Anterior cingulate cortex (tissue), 58 donors: ENCODE measurements at regions not wholly inside any gene's neighbourhood (a gene's known extent, or its start where the extent isn't known, plus 50 kb on each side); places are given as distances from the start of the nearest gene placed in this dataset.

ENCODE experiments used
- DNase-seq, 58 donors: peaks; one replicate each; lab custom pipeline; 2025; lab: John Stamatoyannopoulos, UW

DNA sequence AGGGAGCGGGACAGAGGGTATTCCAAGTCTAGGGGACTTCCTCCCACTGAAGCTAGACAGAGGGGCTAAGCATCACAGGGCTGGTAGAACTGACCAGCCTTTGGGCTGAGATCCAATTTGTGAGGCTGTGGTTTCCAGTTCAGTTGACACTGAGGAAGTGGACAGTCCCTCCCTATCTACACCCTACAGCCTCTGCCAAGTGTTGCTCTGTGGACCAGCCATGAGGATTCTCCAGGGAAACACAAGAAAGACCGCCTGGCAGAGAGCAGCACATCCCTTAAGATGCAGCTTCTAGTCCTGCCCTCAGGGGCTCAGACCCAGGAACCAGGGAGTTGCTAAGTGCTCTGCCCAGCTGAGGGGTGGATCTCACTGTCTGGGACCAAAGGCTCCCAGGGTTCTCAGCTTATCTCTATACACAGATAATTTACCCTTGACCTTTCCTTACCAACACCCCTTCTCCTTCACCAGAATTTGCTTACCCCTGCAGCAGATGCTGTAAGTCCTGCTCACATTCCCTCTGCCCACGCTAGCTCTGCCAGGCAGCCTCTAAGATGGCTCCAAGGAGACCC is 252.0 kb downstream of the SKIDA1 start:
- DNase-seq, result no peak

DNA sequence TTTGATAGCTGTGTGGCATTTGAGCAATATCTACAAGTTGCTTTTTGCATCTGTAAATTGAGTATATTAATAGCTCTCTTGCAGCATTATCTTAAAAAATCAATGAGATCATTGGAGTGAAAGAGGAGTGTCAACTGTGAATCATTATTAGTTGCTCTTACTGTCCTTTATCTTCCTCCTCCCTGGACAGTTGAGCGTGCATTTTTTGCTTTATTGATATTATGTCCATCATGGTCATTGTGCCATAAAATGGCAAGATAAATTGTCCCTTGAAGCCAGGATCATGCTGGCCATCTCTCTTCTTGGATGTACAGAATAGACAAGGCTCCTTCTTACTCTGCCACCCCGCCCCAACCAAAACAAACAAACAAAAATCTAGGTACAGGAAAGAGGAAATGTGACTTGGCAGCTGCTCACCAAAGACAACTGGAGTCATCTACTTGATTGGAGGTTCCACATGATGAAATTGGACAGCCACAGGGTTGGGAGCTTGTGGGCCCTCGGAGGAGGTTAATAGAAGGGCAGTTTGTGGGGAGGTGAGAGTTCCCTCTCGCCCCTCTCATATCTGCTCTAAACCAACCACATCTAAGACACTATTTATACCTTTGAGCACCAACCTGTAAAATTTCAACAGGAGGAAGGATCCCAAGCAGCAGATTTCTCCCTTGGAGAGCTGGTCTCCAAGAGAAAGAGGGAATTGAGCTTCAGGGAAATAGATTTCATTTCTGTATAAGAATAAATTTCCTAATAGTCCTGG is 252.7 kb downstream of the SKIDA1 start:
- DNase-seq, result no peak

DNA sequence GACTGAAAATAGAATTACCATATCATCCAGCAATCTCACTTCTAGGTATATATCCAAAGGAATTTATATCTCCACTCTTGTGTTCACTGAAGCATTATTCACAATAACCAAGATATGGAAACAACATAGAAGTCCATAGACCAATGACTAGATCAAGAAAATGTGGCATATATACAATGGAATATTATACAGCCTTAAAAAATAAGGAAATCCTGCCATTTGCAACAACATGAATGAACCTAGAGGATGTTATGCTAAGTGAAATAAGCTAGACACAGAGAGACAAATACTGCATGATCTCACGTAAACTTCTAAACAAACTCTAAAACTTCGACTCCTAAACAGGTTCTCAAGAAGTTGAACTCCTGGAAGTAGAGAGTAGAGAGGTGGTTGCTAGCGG is 254.5 kb downstream of the SKIDA1 start:
- DNase-seq, result no peak

DNA sequence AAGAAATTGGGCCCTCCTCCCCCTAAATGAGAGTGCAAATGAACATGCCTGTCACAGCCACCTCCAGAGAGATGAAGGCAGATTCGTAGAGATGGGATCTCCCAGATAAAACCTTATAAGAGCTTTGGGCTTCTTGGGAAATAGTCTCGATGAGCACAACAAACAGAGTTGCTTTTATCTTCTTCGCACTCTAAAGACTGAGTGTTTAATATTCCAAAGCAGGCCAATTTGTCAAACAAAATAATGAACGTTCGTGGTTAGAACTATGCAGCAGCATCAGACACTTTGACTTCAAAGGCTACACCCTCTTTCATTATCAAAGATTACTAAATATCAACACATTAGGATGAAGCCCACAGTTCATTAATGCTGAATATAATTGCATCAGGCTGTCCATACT is 256.2 kb downstream of the SKIDA1 start:
- DNase-seq, result no peak

DNA sequence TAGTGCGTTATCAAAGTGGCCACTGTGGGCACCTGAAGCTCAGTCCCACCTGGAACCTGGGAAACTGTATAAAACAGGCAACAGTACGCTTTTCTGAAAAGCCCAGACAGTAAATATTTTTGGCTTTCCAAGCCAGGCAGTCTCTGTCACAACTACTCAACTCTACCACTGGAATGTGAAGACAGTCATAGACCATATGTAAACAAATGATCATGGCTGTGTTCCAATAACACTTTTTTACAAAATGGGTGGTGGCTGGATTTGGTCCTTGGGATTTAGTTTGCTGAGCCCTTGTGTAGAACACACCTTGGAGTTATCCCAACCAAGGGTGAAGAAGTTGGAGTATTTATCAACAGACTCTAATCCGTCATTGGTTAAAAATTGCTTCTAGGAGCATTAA is 259.9 kb downstream of the SKIDA1 start:
- DNase-seq, result no peak

DNA sequence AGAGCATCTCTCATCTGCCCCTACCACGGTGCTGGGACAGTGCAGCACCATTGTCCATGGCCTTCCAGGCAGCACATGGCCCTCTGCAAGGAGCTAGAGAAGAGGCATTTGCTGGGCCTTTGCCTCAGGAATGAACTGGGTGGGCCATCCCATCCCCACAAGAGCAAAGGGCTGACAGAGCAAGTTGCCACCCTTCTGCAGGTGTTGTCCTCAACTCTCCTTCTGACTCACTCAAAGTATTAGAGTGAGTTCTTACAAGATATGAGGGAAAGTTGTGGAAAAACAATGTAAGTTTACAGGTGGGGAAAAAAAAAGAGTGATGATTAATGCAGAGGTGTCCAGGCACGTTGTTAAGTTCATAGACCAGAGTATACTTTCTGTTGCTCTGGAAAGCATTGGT is 261.2 kb downstream of the SKIDA1 start:
- DNase-seq, result no peak

DNA sequence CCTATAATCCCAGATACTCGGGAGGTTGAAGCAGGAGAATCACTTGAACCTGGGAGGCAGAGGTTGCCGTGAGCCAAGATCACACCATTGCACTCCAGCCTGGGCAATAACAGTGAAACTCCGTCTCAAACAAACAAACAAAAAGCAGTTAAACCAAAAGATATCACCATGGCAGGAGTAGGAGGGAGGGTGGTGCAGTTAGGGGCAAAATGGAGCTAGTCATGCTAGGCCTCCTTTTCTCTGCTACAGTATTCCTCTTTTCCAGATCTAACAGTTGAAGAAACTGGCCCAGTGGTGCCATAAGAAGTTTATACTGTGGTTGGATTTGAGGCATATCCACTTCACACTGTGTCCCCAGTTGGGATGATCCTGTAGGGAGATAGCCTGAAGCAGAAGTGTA is 261.6 kb downstream of the SKIDA1 start:
- DNase-seq, result no peak

DNA sequence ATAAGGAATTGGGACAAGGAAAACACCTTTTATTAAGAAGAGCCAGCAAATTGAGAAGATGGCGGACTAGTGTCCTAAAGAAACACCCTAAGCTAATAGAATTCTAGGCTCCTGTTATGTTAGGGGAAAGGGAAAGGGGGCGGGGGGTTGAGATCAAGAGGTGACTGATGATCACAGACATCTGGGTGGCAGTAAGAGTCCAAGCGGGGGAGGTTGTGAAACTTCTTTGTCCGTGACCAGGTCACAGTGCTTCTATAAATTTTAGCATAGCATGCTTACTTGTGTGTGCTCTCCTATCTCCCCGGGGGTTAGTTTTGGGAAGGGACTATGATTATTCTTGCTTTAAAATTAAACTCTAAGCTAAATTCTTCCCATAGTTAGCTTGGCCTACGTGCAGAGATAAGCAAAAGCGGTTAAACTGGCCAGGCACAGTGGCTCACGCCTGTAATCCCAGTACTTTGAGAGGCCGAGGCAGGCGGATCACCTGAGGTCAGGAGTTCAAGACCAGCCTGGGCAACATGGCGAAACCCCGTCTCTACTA is 262.1 kb downstream of the SKIDA1 start:
- no peak for DNase-seq

DNA sequence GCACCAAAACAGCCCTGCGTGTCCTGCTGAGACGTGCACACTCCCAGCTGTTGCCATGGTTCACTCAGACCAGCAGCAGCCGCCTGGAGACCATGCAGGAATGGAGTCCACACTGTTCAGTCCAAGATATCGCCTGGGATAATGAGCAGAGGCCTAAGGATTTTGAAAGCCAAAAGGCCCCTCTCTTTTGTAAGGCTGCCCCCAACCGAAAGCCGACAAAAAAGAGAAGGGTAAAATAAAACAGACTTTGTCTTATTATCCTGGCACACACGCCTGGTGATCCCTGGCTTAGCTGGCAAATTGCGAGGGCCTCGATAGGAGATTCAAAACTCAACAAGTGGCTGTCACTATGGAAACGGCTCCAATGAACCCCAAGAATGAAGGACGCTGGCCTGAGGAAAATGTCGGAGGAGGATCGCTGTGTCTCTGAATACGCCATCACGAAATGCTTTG is 263.6 kb downstream of the SKIDA1 start:
- DNase-seq, result peak in 40 of 58 donors; percentile 2 to 87 (median 42)

DNA sequence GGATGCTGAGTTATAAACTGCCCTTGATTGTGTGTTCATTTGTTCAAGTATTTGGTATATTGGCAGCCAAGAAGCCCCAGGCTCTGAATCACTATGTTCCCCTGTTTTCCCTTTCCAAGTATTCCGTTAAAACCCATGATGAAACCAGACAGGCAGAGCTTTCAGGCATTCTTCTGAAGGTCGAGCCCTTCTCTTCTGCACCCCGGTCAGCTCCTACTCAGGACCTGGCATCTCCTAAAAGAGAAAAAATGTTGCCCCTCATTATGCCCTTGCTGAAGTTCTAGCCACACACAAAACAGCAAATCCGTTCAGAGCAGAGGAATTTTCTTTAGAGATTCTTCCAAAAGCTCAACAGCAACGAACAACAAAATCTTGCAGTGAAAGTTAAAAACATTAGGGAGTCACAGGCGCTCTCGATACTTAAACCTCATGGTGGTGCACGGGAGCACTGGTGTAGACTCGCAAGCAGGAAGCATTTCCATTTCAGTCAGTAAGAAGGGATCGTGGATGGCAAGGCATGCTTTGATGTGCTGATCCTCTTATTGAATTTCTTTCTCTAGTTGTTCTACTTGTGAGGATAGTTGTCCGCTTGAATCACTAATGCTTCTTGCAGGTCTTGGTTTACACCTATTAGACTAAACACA is 264.9 kb downstream of the SKIDA1 start:
- DNase-seq, result peak in 29 of 58 donors; percentile 1 to 64 (median 18)

DNA sequence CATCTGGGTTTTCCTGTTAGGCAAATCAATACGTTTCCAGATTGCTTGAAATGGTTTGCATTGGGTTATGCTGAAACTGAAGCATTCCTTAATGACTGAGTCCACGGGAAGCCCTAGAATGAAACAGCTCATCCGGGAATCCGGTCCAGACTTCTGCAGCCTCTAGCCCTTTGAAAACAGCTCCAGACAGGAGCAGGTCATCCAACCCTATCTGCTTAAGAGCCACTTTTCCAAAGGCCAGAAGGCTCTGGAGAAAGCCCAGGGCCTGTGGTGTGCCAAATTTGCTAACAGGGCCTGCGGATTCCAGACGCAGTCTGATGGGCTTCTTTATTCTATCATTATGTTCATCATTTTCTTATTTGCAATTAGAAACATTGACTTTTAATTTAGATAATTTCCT is 265.4 kb downstream of the SKIDA1 start:
- DNase-seq, result peak in 12 of 58 donors; percentile 2 to 41 (median 7)

DNA sequence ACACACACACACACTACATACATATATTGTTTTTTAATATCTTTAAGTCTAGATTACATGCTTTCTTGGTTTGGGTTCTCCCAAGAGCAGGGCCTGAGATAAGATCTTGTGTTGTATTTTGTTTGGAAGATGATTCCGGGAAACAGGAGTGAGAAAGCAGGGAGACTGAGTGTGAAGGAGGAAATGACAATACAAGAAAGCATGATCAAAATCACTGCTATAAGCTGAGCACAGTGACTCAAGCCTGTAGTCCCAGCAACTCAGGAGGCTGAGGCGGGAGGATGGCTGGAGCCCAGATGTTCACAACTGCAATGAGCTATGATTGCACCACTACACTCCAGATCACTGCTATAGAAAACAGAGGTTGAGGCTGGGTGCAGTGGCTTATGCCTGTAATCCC is 267.6 kb downstream of the SKIDA1 start:
- no peak for DNase-seq

DNA sequence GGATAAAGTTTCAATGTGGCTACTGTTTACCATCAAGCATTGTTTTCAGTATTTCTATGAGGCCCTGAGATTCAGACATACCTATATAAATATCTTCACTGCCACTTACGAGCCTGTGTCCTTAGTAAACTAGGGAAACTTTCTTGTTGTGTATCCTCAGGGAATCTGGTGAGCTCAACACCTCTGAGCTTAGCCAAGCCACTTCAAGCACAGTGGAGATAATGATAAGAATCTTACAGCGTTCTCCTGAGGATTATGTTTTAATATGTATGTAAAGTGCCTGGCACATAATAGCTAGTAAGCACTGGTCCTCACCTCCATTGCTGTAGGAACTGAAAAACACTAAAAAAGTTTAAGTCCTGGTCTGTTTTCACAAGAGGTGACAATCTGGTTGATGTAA is 268.3 kb downstream of the SKIDA1 start:
- DNase-seq, result no peak

DNA sequence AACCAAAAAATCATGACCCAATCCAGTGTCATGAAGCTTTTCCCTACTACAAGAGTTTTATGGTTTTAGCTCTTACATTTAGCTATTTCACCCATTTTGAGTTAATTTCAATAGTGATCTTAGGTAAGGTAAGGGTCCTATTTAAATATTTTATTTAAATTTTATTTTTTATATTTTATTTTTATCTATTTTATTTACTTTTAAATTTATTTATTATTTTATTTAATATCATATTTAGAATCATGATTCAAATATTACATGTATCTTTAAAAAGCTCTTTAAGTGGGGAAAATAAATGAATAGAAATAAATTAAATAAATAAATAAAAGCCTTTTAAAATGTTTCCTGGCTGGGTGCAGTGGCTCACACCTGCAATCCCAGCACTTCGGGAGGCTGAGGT is 276.0 kb downstream of the SKIDA1 start:
- no peak for DNase-seq

DNA sequence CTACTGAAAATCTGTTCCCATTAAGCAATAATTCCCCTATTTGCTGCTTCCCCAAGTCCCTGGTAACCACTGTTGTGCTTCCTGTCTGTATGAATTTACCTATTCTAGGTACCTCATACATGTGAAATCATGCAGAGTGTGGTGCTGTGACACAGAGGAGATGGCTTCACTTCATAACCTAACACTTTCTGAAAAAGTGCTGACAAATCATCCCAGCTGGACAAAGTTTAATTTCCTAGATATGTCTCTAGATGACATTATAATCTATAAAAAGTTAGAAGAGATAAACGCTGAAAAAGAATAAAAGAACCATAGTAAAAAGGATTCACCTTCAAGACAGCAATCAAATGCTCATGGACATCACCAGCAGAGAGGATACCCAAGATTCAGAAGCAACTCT is 277.9 kb downstream of the SKIDA1 start:
- no peak for DNase-seq

DNA sequence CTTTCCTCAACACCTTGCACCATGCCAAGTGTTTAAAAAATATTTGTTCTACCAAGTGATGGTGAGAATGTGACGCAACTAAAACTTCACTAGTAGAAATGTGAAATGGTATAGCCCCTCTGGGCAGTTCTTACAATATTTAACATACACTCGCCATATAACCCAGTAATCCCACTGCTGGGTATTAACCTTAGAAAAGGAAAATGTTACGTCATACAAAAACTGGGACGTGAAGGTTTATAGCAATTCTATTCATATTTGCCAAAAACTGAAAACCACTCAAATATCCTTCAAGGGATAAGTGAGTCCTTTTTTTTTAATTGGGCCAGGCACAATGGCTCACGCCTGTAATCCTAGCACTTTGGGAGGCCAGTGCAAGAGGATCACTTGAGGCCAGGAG is 279.3 kb downstream of the SKIDA1 start:
- DNase-seq, result no peak

DNA sequence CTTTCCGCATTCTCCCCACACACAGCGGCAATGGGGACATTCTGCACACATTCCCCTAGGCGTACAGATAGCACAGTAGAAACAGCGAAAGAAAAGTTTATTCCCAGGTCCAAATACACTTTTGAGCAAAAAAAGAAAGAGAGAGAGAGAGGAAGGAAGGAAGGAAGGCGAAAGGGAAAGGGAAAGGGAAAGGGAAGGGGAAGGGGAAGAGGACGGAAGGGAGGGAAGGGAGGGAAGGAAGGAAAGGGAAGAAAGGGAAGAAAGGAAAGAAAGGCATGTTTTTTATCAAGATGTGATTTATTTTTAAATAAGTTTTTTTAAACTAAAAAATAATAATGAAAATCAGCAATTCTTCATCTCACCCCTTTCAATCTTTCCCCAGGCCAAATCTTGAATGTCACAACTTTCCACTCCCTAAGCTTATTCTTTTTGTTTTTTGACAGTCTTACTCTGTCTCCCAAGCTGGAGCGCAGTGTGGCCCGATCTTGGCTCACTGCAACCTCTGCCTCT is 281.7 kb downstream of the SKIDA1 start:
- DNase-seq, result no peak

DNA sequence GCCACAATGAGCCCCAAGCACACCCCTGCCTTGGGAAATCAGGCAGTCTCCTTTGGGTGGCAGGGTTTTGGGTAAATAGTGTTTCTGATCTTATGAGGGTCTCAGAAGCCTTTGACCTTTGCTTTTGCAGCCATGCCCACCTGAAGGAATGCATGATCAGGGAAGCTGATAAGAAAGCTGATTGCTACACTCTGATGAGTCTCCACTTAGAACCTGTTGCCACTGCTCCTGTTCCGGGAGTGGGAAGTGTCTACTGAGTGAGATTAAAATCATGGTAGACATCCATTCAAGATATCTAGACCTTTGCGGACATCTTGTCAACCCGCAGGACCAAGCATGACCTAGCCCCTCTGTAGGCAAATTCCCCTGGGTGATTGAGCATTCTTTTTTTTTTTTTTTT is 282.6 kb downstream of the SKIDA1 start:
- no peak for DNase-seq

DNA sequence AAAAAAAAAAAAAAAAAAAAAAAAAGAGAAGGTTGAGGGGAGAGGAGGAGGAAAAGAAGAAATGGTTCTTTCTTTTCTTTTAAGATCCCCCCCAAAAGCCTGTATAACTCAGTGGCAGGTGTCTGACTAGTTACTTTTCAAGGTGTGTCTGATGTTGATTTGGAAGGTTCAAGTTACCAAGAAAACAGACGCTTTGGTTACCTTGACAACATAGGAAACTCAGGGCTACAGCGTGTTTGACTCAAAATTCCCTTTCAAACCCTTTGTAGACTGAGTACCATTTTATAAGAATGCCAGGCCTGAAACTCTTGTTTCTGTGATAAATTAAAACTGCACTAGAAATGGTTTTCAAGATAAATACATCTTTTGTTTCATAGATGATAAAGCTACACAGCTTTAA is 286.8 kb downstream of the SKIDA1 start:
- no peak for DNase-seq

DNA sequence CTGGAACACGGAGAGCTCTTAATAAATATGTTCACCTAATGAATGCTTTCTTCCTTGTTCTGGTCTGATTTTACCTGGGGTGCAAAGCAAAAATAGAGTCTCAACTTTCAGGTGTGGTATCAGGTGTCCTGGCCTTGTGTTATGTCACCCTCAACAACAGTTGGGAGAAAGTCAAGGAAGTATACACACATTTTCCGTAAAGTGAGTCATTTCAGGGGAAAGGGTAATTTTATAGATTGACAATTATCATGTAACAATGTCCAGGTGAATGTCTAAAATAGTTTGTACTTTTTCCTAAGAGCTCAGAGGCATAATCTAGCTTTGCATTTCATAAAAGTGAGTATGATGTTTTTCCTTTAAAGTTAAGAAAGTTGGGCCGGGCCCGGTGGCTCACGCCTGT is 287.4 kb downstream of the SKIDA1 start:
- no peak for DNase-seq

DNA sequence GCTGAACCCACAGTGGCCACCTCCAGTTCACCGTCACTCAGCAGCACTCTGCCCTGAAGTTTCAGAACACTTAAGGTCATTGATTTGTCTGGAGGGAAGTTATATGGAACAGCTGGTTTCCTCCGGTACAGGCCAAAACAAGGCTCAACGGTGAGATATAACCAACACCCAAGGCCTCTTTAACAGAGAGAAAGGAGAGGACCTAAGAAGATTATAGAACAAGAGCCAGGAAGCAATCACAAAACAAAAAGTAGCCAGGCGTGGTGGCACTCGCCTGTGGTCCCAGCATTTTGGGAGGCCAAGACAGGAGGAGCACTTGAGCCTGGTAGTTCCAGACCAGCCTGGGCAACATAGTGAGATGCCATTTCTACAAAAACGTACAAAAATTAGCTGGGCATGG is 290.7 kb downstream of the SKIDA1 start:
- no peak for DNase-seq
